Right lung (tissue), 2 donors: ENCODE measurements at regions not wholly inside any gene's neighbourhood (a gene's known extent, or its start where the extent isn't known, plus 50 kb on each side); places are given as distances from the start of the nearest gene placed in this dataset.
A peak's percentile ranks its signal among the peaks of the same experiment; 100 is the strongest.
"Not testable (repeated sequence)": the region's sequence is repeated elsewhere in the genome, so short reads cannot be mapped to it uniquely, and the experiment has no call there.

Experiments used
- DNase-seq, 2 donors: peaks; one replicate each; pipeline ENCODE4 v3.0.0-alpha.2; 2013

DNA sequence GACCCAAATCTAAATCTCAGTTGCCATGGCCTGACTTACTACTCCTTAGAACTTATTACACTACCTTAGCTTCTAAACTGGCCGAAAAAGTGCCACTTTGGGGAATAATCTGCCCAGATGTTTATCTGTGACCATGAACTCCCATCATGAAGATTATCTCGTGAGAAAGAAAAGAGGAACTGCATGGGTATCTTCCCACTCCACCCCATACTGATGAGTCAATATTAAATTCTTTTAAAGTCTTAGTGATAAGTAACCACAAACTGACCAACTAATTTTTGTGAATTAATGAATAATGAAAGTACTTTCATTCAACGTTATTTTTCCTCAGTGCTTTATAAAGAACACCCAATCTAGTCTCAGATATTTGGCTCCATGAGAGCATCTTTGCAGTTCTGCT lies 493.5 kb downstream of the EBF1 start:
- DNase-seq: no peak

DNA sequence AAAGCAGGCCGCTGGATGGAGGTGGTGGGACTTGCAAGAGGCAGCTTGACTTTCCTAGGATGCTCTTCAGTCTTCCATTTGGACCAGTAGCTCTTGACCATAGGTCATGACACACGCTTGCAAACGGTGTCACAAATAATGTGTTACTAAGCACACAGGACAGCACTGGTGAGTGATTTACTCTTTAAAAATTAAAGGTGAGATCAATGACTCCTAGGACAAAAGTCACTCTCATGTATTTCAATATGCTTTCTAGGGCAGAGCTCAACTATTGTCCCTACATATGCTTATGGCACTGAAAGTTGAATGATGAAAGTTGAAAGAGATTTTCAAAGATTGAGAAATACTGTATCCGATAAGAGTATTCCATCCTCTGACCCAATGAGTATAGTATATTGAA lies 496.7 kb downstream of the EBF1 start:
- no peak for DNase-seq

DNA sequence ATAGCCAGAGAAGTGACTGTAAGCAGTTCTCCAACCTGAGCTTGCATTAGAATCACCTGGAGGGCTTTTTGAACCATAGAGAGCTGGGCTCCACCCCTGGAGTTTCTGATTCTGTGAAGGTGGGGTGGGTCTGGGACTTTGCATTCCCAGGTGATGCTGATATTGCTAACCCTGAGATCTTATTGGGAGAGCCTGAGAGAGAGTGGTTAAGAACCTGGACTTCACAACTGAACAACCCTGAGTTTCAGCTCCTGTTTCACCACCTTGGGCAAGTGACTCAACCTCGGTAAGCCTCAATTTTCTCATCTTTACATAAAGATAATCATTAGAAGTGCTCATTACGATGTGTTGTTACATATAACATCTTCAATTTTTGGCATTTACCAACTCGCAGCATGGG lies 498.6 kb downstream of the EBF1 start:
- no peak for DNase-seq

DNA sequence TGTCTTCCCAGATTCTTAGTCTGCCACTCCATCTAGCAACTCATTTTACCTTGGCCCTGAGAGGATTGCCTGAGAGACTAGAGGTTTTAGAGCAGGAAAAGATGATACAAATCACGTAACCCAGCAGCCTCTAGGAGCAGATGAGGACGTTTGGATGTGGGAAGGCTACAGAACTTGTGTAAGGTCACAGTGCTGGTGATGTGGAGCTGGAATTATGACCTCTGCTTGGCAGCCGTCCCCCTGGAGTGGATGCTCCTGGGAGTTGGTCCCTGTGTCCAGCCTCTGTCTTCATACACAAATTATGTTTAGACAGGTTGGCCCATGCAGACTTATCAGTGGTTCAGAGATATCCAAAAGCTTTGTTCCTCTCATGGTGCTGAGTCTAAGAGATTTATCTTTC lies 499.0 kb downstream of the EBF1 start:
- no peak for DNase-seq

DNA sequence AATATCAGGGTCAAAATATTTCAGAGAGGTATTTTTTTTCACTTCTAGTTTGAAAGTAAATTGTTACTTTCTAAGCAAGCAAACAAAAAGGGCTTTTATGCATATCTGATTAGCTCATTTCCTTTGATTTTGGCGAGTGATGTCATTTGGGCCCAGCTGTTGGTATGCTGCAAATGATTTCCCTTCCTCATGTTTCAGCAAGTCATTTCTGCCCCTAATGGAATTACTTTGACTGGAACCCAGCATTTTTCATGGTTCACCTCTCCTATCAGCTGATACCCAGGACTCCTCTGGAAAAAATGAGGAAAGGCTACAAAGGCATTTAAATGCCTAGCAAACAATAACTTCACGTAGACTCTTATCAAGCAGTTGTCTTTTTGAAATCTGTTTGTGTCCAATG lies 500.6 kb downstream of the EBF1 start:
- peak in 1 of 2 donors; percentile 24 for DNase-seq

DNA sequence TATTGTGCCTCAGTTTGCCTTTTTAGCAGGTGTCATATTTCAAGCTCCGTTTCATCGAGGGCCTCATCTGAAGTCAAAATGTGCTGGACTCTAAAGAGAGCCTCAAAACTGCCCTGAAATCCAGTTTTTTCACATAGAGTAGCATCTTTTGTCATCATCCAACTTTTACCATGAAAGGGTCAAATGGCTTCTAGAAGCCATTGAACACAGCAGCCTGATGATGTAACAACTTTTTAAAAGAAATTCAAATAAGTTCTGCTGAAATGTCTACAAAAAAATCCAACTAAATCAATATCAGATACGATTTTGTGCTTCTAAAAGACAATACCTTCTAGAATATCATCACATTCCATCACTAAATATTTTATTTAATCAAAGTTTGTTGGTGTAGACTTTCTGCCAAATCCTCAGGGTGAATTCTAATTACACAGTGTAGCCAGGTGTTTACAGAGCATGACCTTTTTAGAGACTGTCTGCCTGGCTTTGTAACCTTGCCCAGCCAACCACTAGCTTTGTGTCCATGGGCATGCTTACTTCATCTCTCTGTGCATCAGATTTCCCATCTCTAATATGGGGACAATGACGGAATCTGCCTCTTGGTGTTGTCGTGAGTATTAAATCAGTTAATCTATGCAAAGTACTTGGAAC lies 505.0 kb downstream of the EBF1 start:
- no peak for DNase-seq

DNA sequence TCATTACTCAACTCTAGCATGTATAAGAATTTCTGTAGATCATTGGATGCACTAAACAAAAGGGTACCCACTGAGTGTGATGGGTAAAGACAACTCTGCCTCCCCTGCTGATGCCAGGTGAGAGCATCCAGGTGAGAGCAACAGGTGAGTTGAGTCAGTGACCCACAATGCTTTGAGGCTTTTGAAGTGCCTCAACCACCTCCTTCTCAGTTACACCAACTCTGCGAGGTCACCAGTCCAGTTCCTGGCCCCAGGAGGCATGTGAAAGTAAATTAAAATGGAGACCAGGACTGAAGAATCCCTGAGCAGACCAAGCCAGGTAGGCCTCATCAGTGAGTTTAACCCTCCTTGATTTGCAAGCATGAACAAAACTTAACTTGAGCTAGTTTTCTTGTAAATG lies 505.8 kb downstream of the EBF1 start:
- no peak for DNase-seq

DNA sequence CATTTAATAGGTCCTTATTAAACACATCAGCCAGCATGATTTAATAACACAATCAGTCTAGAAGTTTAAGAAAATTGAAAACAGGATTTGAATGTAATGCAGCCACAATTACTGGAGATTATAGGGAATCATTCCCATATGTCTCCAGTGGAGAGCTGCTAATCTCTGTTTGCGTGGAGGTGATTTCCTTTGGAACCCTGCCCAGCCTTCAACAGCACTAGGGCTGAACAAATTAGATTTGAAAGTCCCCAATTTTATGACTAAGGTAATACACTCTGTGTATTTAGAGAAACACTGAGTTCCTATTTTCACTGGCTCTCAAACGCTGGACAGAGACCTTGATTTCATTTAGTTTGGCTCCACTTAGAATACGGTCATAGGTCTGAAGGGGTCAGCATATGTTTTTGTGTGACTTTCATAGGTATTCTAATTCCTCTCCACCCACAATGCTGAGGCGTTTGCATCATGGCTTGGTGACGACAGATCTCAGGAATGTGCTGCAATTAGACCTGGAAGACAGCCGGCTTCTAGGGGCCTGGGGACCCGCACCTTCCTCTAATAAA lies 508.3 kb downstream of the EBF1 start:
- DNase-seq: peak; percentile 22 to 31

DNA sequence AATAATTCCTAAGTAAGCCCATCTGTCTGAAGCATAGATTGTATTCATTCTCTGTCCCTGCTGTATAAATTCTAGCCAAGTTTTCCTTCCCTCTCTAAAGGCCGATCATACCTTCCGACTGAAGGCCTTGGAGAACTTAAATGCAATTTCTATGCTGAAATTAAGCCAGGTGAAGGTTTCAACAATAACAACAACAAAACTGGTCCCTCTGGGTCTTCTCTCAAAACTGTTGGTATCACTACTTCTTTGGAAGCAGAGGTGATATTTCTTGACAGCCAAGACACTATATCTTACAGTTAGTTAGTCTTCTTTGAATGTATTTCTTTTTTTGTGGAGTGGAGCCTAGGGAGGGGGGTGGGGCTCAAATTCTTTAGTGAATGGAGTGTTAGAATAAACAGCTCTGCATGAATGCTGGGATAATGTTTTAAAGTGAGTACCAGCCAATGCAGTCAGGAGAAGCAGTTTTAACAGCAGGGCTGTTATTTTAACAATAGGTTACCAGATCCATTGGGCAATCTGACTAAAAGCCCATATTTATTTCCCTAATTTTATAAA lies 508.9 kb downstream of the EBF1 start:
- DNase-seq: no peak

DNA sequence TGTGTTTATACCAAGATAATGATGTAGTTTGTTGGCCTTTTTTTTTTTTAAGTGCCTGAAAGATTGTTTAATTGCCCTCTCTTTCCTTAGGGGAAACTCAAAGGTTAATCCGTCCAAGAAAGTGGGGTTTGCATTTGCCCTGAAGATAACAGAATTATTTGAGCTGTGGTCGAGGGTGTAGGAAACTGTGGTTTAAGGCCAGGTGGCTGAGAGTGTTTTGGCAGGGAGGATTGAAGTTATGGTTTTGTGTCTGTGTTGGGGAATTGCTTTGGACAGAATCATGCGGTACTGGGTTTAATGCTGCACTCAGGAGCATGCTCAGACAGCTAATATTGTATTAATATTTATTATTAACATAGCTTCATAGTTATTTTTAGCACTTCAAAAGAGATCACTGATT lies 509.8 kb downstream of the EBF1 start:
- no peak for DNase-seq

DNA sequence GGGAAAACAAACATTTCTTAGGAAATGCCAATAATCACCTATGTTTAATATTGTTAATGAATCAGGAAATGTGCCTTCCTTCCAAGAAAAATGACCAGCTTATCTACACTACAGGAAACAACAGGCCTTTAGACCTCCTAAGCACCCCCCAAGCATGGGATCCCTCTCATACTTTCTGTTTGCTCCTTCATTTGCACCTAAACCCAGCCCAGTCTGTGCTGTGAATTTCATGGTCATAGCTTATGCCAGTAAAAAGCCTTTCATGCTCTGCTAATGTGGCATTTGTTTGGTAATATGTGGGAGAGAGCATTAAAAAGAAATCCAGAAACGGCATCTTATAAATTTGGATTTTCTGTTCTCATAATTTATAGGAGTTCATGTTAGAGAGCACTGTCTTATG lies 511.1 kb downstream of the EBF1 start:
- DNase-seq: no peak

DNA sequence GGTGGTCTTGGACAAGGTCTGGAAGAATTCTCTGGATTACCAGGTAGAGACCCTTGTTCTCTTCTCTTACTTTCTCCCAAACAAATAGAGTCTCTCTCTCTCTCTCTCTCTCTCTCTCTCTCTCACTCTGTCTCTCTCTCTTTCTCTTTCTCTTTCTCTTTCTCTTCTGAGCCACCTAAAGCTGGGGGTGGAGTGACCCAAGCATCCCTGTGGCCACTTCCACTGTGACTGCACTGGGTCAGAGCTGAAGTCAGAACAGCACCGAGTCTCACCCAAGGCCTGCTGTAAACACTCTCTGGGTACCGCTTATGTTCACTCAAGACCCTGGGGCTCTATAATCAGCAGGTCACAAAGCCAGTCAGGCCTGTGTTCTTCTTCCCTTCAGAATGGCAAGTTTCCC lies 513.7 kb downstream of the EBF1 start:
- no peak for DNase-seq

DNA sequence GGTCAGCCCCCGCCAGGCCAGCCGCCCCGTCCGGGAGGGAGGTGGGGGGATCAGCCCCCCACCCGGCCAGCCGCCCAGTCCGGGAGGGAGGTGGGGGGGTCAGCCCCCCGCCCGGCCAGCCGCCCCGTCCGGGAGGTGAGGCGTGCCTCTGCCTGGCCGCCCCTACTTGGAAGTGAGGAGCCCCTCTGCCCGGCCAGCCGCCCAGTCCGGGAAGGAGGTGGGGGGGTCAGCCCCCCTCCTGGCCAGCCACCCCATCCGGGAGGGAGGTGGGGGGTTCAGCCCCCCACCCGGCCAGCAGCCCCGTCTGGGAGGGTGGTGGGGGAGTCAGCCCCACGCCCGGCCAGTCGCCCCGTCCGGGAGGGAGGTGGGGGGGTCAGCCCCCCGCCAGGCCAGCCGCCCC lies 517.0 kb downstream of the EBF1 start:
- not testable (repeated sequence) for DNase-seq

DNA sequence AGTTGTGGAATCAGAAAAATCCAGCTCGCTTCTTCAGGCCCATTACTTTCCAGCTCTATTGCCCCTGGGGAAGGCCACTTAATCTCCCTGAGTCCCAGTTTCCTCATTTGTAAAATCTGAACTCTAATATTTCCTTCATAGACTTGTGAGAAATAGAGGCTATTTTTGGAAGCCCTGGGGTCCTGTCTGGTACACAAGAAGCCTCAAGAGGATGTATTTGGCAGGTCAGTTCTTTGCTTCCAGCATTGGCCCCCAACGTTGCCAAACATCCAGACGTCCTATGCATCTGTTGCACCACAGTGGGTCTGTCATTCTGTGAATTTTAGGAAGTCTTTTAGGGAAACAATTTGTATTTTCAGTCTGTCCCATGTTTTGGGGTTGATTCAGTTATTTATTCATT lies 525.9 kb downstream of the EBF1 start:
- DNase-seq: no peak

DNA sequence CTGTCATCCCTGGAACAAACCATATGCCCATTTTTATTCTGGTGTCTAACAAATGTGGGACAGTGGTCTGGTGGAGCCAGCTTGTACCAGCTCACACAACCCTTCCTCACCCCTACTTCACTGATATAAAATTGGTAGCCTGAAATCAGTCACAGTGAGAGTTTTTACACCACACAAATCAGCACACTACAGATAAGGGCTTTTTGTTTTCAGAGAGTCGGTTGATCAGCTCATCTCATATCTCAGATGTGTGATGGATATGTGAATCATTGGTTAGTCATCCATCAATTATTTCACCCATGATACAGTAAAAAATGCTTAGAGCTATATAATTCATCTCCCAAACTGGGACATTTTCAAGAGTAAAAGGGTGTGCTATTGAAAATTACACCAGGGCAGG lies 529.2 kb downstream of the EBF1 start:
- DNase-seq: no peak

DNA sequence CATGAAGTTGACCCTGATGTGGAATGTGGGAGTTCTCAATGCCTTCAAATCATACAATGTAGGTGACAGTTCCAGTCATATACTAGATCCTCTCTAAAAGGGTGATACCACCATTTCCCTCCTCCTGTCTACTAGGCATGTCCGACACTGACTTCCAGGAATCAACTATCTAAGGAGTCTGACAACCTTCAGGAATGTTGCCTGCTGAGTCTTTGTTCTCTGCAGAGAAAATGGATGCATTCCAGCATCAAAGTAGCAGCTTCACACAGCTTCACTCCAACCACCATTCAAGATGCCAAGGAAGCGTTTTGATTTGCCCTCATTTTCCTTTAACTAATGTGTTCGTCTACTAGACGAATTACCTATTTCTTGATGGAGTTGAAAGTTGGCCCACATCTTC lies 530.2 kb downstream of the EBF1 start:
- no peak for DNase-seq

DNA sequence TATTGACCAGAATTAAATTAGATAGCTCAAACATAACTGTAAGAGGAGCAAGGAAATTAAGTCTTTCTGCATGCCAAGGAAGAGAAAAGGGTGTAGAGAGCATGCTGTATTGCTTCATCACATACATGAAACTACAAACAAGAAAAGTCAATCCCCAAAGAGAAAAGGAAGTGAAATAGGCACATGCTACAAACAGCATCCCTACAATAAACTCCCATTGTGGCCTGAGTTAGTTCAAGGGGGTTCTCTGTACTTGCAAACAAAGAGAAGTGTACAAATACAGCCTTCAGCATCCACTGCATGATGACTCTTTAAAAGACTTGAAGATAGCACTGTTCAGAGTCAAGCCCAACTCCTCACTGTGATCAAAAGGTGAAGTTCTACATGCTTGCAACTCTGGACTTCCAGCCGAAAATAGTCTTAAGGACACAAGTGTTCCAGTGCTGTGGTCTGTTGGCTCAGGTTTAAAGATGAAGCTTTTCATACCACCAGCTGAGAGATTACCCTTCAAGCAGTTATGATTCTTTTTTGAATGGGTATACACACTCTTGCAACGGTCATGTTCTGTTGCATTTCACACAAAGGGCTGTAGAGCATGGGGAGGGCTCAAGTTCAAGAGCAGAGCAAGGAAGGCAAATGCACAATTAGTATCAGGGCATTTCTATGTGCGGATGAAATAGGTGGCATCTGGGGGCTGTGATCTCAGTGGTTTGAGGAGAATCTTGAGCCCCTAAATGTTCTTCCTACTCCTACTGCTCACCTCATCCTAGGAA lies 534.5 kb downstream of the EBF1 start:
- DNase-seq: no peak

DNA sequence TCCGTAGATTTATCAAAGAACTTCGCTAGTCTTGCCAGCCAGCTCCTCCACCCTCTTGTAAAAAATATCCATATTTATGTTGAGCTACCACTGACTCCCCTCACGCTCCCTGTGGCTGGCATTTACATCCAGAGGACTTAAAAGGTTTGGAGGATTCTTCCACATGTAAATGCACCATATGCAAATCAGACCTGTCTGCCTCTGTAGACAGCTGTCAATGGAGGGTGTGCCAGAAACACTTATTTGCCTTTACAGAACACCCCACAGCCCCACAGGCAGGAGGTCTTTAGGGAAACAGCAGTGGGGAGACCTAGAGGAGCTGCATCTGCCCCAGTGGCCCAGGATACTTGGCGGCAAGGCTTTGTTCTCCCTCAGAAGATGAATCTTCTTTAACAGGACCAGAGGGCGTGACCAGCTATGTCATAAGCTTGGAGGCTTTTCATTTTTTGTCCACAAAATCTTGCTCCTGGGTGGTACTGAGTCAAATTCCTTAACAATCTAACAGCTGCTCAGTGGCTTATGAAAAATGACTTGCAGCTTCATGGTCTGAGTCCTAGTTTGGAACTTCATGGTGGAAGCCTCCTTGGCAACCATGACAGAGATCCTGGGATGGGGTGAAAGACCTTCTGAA lies 535.8 kb downstream of the EBF1 start:
- DNase-seq: no peak

DNA sequence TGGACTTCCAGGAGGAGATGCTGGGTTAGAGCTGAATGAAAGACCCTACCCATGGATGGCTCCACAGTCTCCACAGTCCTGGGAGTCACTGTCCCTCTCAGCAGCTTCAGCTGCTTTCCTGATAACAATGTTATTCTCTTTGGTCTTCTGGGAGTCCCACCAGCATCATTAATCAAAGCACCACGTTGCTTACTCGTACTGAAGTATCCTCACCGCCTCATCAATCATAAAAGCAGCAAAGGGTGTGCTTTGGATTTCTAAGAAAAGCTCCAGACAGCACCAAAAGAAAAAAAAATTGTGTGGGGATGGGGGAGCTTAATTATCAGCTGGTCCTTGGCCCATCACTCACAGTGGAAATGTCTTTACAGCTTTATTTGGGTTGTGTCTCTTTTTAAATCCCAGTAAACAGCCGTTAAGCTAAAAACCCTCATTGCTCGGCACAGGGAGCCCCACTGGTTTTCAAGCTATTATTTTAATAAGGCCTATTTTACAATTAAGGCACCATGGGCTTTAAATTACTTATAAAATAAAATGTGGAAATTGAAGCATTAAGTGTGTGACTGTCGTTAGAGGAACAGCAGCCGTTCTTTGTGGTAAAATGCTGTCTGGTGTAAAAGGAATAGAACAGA lies 538.0 kb downstream of the EBF1 start:
- no peak for DNase-seq

DNA sequence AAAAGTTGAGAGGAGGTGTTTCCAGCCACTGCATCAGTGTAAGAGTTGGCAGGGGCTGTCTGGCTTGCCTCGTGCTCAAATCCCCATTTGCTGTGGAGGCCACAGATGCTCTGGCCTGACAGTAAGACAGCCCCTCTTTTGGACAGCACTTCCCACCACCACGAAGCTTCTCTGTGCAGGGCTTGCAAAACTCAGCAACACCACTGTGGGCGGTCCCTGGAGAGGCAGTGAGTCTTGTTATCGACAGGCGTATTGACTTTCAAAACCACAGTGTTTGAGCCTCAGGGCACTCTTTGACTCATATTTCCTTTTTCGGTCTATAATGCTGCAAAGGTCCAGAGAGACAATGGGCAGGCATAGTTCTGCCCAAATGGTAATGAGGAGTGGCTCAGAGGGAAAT lies 539.5 kb downstream of the EBF1 start:
- DNase-seq: no peak

DNA sequence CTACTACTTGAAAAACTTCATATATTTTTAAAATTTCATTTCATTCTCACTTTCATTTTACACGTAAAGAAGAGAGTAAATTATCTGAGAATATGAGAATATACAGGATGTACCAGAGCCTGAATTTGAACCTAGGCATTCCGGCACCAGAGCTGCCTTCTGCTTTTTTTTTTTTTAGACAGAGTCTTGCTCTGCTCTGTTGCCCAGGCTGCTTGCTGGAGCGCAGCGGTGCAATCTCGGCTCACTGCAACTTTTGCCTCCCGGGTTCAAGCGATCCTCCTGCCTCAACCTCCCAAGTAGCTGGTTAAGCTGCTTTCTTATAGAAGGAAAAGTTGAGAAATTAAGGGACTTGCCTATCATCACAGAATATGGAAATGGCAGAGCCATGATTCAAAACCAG lies 540.1 kb downstream of the EBF1 start:
- DNase-seq: no peak

DNA sequence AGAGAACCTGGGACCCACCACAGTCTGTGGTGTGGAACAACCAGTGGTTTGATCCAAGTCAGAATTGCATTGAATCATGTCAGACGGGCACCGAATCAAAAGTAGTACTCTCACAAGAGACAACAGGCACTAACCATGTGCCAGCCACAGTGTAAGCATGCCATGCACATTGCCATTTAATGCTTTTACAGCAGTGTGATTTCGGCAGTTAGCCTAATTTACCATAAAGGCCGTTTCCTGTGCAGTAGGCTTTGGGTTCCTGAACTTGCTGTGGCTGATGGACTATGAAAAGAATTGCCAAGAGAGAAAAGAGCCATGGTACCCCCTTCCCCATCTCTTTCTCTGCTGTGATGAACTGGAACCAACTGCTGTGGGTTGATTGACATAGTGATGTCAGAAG lies 540.6 kb downstream of the EBF1 start:
- DNase-seq: no peak
